RKO (cell line): ENCODE measurements at regions not wholly inside any gene's neighbourhood (a gene's known extent, or its start where the extent isn't known, plus 50 kb on each side); places are given as distances from the start of the nearest gene placed in this dataset.

Experiments
- DNase-seq: peaks from one replicate; pipeline ENCODE4 v3.0.0-alpha.2; 2016; ENCODE audit warnings: low spot score

DNA sequence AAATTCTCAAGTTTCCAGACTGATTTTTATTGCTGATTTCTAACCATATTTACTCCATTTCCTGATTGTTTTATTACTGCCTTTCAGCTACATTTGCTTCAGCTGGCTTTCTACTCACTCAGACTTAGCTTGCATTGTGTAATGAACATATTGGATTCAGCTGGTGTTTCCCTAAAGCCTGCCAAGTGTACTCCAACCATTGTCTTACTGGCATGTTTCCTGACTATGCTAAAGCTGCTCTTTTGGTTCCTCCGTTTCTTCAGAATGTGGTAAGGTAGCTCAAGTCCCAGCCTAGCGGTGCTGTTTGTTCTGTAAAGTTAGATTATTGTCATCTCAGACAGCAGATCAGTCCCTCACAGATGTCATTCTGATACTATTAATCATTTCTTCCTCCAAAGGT lies 53.1 kb upstream of the GLRA2 start:
- no peak for DNase-seq

- no peak for DNase-seq
These were observed 79.6 kb upstream of the GLRA2 start for GRCh38 chrX:14449773-14450172.

- no peak for DNase-seq
These were observed 80.9 kb upstream of the GLRA2 start for GRCh38 chrX:14448406-14448805.

DNA sequence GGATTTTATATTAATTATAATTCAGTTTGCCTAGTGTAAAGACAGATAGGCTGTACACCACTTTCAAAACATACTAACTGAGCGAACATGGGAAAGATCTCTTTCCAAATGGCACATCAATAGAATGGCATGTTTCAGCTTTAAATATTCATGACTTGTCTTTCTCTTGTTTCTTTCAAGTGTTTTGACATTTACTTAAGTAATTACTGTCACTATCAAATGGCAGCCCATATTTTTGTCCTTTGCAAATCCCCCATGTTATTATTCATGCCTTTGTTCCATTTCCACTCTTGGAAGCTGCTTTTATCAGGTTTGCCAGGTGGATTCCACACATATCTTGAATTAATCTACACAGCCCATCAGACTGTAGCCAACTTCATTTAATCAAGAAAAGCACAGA lies 89.2 kb upstream of the GLRA2 start:
- no peak for DNase-seq

DNA sequence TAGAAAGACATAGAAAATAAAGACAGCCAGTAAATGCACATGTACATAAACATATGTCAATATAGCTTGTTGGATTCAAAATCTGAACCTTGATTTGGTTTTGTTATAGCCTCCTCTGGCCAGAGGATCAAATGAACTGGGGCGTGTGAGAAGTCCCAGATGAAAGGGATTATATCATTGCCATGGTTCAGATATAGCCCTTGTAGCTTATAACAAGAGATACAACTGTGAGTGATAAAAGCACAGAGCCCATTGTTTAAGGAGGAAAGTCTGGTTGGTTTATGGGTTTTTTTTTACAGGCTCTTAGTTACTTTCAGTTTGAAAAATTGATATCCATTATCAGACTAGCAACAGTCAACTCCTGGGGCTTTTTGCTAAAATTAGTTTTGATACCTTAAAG lies 101.7 kb upstream of the GLRA2 start:
- DNase-seq: no peak

DNA sequence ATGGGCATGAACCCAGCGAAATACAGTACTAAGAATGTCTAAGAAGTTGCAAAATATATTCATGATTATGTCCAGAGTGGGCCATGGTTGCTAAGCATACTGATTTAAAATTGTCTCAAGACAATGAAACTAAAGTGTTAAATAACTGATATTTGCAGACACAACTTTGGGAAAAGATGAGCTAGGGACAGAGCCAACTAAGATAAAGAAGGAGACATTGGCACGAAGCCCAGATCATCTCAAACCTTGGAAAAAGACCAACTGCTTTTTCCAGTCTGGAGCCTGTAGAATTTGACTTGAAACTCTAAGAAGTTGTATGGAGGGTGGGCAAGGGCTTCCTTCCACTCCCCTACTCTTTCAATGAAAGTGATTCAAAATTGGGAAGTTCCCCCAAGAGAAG lies 108.5 kb upstream of the GLRA2 start:
- DNase-seq: no peak

DNA sequence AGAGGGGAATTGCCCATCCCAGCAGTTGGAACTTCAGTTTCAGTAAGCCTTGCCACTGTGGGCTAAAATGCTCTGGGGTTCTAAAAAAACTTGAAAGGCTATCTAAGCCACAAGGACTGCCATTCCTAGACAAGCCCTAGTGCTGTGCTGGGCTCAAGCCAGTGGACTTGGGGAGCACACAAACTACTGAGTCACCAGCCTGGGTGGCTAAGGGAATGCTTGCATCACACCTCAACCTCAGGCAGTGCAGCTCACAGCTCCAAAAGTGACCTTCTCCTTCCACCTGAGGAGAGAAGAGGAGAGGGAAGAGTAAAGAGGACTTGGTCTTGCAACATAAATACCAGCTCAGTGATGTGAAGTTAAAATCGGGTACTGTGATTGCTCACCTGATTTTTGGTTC lies 116.7 kb upstream of the GLRA2 start:
- DNase-seq: no peak

DNA sequence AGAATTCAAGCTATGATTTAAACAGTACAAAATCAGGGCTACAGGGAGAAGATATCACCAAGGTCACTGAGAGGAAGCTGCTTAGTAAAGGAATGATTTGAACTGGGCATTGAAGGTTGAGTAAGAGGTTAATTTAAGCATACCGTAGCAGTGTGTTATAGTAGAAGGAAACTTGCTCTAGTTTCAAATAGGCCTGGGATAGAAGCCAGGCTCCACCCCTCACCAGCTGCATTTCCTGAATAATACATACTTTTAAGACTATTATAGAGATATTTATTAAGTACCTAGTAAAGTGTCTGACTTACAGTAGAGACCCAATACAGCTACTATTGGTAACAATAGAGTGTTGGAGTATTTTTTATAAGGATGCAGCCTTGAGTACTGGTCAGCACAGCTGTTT lies 118.0 kb upstream of the GLRA2 start:
- no peak for DNase-seq

GRCh38 chrX:14409341-14409740 lies 120.0 kb upstream of the GLRA2 start:
- peak; percentile 9 for DNase-seq

- no peak for DNase-seq
These were observed 123.1 kb upstream of the GLRA2 start for GRCh38 chrX:14406225-14406624.

GRCh38 chrX:14398725-14399124 lies 130.6 kb upstream of the GLRA2 start:
- DNase-seq: no peak

- DNase-seq: no peak
These were observed 139.7 kb upstream of the GLRA2 start for GRCh38 chrX:14389682-14390081.

DNA sequence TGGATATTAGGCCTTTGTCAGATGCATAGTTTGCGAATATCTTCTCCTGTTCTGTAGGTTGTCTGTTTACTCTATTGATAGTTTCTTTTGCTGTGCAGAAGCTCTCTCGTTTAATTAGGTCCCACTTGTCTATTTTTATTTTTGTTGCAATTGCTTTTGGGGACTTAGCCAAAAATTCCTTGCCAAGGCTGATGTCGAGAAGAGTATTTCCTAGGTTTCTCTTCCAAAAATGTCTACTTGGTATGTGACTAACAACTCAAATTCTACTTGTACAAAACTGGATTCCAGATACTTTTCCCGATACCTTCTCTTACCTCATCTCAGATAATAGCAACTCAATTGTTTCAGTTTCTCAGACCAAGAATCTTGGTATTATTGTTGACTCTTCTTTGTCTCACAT lies 142.4 kb upstream of the GLRA2 start:
- DNase-seq: no peak

- DNase-seq: no peak
These were observed 149.3 kb upstream of the GLRA2 start for GRCh38 chrX:14380044-14380443.

GRCh38 chrX:14377427-14377826 lies 151.9 kb upstream of the GLRA2 start:
- no peak for DNase-seq

DNA sequence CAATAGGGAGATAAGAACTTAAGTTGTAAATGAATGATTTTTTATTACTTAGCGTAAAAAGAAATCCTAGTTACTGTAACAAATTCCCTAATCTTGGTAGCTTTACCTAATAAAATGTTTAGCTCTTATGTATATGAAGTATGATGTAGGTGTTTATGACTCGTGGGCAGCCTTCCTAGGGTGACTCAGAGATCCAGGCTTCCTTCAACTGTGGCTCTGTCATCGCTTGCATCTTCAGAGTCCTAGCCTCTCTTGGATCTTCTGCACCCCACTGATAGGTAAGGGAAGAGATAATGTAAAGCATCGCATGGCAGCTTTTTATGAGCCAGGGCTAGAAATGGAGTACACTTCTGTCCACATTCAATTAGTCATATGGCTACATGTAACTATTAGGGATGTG lies 165.6 kb upstream of the GLRA2 start:
- no peak for DNase-seq

- no peak for DNase-seq
These were observed 166.6 kb upstream of the GLRA2 start for GRCh38 chrX:14362721-14363120.

- DNase-seq: no peak
These were observed 167.9 kb upstream of the GLRA2 start for GRCh38 chrX:14361435-14361834.

- no peak for DNase-seq
These were observed 169.6 kb upstream of the GLRA2 start for GRCh38 chrX:14359727-14360126.

DNA sequence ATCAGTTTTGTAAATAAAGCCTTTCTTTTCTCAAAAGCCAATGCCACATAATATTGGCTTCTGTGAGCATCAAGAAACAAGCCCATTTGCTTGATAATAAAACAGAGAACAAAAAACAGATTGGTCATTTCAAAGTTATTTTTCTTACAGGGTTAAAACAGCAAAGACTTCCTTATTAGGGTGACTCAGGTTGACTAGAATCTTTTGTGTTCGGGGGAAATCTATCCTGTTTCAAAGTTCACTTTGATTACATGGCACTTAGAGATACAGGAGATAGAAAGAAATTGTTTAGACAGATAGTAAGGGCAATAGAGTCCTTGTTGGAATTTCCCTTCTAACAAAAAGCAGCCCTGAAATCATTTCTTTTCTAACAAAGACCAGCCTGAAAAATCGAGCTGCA lies 170.0 kb upstream of the GLRA2 start:
- DNase-seq: no peak

DNA sequence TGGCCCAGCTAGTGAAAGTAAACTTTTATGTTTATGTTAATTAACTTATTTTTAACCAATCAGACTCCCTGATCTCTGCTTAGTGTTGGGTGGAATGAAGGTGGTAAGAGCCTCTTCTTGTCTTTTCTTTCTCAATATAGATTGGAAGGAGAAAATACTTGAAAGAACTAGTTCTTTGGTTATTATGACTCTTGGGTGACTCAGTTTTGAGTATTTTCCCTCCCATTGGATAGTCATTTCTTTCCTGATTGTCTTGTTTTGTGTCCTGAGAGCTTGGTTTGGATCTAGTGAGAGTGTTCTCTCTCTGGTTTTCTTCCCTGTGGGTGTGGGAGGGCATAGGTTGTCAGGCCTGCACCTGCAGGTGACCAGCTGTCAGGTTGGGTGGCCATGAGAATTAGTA lies 172.0 kb upstream of the GLRA2 start:
- no peak for DNase-seq

DNA sequence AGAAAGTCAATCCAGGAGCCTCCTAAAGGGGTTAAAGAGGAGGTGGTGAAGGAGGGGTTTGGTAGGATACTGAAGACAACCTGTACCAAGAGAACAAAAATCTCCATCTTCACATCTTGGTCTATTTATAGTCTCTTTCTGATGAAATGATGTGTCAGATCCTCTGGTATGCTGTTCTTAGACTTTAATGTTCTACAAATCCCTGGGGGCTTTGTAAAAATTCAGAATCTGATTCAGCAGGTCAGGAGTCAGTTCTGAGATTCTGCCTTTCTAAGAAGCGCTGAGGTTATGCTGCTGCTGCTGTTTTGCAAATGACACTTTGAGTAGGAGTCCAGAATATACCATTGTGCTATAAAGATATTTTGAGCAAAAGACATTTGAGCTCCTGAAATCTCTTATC lies 172.9 kb upstream of the GLRA2 start:
- no peak for DNase-seq

DNA sequence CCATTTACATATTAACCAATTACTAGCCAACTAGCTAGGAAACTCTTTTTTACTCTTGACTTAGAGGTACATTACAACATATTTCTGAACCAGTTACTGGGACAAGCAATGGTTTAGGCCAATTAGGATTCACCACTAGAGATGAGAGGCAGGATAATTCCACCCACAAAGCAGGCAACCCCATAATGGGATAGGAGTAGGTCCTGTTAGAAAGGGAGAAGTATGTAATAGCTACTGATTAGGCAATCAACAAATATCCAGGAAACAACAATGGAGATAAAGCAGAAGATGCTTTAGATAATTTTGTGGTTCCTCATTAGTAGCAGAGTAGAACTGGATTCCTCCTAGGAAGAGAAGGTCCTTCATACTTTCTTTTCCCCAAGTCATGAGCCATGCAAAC lies 173.8 kb upstream of the GLRA2 start:
- DNase-seq: no peak

DNA sequence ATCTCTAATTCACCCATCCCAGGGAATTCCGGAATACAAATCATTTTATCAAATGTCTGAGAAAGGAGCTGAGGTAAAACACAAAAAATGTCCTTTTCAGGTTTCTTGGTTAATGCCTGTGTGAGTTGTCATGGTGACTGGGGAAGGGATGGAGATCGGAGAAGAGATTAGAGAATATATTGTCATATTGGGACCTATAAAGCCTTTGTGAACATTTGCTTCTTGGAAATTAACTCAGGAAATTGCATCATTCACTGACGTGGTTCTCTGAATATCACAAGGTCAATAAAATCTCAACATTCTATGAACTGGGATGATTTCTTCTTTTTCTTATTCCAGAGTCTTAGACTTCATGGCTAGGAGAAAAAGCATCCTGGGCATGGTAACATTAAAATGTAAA lies 174.8 kb upstream of the GLRA2 start:
- DNase-seq: peak; percentile 30

GRCh38 chrX:14352511-14352910 lies 176.8 kb upstream of the GLRA2 start:
- no peak for DNase-seq
